Midbrain (tissue), 1 donor: ENCODE measurements at regions not wholly inside any gene's neighbourhood (a gene's known extent, or its start where the extent isn't known, plus 50 kb on each side); places are given as distances from the start of the nearest gene placed in this dataset.
"Not testable (repeated sequence)": the region's sequence is repeated elsewhere in the genome, so short reads cannot be mapped to it uniquely, and the experiment has no call there.

Experiments
- DNase-seq: peaks from one replicate; lab custom pipeline; 2025; lab: John Stamatoyannopoulos, UW

DNA sequence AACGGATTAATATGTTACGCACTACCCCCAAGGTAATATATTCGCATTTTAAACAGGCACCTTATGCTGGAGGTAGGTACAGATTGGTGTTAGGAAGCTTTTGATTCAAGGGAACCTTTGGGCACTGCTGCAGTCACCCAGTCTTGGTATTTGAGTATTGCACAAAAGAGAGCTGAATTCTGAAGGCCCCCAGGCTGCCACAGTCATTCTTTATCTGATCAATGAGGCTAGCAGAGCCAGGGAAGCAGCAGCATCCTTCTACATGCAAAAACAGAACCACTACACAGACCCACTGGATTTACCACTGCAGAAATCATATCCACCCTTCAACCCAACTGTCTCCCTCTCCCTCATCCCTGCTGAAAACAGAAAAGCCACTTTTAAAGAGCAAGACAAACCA lies 121.2 kb upstream of the GRIN3A start:
- DNase-seq, result no peak

DNA sequence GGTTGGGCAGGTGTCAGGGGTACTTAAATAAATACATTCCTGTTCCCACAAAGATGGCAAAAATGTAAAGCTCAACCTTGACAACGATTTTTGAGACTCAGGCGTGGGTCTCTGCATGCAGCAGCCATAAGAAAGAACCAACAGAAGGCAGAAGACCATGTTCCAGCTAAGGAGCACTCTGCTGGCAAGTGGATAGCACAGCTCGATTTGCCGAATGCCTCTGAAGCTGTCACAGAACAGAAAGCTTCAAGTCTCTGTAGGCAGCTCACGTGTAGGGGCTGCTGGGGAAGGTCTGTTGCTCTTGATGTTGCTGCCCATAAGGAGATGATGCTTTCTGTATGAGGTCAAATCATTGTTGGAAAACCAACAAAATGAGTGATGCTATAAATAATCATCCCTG lies 119.6 kb upstream of the GRIN3A start:
- no peak for DNase-seq

DNA sequence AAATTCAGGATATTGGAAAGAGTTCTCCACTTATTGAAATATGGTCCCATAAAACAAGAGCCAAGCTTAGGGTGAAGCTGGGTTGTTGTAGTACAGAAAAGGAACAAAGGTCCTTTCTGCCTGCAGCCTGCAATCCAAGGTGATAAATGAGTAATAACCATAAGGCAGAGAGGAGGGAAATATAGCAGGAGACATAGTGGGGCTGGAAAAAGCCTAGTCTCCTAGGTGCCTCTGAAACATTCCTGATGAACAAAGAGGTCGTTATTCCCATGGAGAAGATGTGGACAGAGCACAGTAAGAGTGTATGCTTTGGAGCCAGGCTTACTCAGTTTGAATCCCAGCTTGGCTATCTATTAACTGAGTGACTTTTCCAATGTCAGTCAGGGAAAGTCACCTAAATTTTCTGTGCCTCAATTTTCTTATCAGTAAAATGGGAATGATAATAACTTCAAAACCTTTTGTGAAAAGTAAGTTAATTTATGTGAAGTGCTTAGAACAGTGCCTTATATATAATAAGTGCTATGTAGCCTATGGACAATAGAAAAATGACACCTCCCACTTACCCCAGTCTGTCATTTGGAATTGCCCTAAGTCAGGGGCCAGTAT lies 110.8 kb upstream of the GRIN3A start:
- DNase-seq, result no peak

DNA sequence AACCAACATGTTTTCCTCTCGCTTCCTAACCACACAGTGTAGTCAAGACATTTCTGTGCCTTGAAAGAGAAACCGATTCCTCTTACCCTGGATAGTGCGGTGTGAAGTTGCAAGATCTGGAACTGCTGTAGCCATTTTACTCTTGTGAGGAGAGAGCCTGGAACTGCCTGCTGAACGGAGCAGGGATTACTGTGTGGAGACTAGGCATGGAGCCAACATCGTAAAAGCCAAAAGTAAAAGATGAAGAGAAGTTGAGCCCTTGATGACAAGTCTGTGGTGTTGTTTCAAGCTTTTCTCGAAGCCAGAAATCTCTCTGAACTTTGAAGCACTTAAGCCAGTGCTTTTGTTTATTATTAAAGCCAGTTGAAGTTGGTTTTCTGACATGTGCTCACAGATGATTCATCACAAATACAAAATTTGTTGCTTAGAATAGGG lies 110.1 kb upstream of the GRIN3A start:
- DNase-seq, result no peak

DNA sequence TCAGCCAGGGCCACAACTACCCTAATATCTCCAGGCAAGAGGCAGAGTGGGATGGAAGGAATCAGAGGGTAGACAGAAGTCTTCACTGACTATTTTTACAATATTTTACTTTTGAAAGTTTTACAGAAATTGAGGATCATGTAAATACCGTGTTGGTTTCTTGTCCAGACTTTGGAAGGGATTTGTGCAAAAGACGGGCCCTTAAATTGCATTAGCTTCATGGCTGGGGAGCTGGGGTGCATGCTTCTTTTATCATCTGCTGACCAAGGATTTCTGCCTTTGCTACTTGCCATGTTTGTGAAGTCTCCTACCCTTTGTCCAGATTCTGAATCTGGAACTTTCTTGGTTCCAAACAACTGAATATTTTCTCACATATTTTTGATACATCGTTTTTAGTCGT lies 107.7 kb upstream of the GRIN3A start:
- no peak for DNase-seq

DNA sequence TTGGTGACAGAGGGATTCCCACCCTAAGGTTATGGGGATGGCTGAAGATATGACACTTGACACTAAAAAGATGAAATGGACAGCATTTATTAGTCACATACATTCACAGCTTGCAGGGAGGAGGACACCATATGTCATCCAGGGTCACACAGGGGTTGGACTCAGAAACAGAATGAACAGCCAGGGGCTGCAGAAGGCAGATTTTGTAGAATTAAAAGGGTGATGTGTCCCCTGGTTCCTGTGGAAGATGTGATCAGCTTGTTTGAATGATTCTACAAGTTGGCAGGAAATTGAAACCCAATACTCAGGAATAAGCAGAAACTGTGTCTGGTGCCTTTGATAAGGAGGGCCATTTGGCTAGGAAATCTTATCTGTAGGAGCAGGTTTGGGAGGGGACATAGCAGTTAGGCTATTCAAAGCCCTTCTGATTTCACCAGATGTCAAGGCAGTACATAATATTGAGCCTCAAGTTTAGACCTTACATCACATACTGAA lies 102.3 kb upstream of the GRIN3A start:
- no peak for DNase-seq

DNA sequence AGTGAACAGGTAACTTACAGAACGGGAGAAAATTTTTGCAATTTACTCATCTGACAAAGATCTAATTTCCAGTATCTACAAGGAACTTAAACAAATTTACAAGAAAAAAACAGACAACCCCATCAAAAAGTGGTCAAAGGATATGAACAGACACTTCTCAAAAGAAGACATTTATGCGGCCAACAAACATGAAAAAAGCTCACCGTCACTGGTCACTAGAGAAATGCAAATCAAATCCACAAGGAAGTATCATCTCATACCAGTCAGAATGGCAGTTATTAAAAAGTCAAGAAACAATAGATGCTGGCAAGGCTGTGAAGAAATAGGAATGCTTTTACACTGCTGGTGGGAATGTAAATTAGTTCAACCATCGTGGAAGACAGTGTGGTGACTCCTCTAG lies 100.5 kb upstream of the GRIN3A start:
- DNase-seq, result not testable (repeated sequence)

DNA sequence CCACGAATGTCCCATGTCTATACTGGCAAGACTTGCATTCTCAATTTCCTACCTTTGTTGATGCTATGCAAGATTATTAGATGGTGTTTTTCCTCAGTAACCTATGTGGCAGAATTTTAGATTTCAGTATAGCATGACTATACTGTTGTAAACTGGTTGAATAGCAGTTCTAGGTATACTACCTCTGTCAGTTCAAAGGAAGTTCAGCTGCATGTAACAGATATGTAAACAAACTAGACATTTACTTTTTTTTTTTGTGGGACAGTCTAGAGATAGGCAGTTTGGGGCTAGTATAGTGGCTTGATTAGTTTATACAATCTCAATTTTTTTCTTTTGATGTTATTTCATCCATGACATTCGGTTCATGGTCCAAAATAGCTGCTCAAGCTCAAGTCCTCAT lies 97.6 kb upstream of the GRIN3A start:
- no peak for DNase-seq

DNA sequence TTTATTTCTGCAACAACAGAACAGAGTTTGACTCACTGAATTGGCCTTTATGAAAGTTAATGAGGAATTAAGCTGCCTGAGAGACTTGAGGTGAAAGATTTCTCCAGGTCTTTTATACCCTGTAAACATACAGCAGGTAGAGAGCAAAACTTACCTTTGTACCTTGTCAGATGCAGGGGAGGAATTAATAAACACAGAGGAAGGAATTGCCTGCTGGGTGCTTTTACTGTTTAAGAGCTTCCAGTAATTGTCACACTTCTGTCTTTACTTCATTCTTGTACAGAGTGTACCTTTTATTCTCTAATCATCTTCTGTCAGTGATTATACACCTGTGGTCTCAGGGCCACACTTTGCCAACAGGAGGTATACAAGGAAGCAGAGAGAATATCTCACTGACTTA lies 94.0 kb upstream of the GRIN3A start:
- DNase-seq, result no peak

DNA sequence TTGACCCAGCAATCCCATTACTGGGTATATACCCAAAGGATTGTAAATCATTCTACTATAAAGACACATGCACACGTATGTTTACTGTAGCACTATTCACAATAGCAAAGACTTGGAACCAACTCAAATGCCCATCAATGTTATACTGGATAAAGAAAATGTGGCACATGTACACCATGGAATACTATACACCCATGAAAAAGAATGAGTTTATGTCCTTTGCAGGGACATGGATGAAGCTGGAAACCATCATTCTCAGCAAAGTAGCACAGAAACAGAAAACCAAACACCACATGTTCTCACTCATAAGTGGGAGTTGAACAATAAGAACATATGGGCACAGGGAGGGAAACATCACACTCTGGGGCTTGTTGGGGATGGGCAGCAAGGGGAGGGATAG lies 83.0 kb upstream of the GRIN3A start:
- not testable (repeated sequence) for DNase-seq

DNA sequence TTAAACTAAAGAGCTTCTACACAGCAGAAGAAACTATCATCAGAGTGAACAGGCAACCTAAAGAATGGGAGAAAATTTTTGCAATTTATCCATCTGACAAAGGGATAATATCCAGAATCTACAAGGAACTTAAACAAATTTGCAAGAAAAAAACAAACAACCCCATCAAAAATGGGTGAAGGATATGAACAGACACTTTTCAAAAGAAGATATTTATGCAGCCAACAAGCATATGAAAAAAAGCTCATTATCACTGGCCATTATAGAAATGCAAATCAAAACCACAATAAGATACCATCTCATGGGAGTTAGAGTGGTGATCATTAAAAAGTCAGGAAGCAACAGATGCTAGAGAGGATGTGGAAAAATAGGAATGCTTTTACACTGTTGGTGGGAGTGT lies 82.5 kb upstream of the GRIN3A start:
- not testable (repeated sequence) for DNase-seq

DNA sequence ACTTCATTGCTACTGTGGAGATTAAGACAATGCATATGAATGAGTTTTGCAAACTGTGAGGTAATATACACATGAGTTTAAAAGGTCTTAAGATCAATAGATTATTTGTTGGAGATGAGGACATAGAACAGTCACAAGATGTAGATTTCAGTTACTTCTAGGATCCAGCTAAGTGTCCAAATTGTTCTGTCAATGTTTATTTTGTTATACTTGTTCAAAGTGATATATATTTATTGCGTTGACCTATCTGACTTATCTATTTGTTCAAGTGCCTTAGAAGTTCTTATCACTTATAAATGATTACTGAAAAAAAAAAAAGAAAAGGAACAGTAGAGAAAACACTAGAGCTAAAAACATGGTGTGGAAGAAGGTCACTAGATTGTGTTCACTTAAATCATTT lies 75.6 kb upstream of the GRIN3A start:
- DNase-seq, result no peak

DNA sequence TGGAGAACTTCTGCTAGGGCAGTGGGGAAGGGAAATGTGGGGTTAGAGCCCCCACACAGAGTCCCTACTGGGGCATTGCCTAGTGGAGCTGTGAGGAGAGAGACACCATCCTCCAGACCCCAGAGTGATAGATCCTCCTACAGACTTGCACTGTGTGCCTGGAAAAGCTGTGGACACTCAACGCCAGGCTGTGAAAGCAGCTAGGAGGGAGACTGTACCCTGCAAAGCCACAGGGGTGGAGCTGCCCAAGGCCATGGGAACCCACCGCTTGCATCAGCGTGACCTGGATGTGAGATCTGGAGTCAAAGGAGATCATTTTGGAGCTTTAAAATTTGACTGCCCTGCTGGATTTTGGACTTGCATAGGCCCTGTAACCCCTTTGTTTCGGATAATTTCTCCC lies 69.4 kb upstream of the GRIN3A start:
- DNase-seq, result not testable (repeated sequence)

DNA sequence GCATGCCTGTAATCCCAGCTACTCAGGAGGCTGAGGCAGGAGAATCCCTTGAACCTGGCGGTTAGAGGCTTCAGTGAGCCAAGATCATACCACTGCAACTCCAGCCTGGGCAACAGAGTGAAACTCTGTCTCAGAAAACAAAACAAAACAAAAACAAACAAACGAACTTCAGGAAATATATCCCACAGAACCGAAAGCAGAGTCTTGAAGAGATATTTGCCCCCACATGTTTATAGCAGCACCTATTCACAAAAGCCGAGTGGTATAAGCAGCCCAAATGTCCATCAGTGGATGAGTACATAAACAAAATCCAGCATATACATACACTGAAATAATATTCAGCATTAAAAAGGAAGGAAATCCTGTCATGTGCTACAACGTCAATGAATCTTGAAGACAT lies 57.6 kb upstream of the GRIN3A start:
- DNase-seq, result no peak

DNA sequence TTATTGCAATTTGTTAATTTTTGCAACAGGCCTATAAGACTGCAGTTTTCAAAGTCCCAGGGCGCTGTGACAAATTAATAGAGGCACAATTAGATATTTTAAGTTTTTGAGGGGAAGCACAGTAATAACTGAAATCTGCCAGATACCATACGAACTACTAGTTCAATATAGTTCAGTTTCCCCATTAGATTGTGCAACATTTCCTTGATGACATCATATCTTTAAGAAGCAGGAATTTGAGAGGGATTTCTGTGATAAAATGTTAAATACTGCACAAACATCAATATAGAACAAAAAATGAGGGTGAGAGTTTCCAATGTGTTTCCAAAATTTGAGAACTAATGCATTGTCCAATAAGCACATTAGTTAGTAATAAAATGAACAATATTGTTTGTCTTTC lies 56.7 kb upstream of the GRIN3A start:
- DNase-seq, result no peak

DNA sequence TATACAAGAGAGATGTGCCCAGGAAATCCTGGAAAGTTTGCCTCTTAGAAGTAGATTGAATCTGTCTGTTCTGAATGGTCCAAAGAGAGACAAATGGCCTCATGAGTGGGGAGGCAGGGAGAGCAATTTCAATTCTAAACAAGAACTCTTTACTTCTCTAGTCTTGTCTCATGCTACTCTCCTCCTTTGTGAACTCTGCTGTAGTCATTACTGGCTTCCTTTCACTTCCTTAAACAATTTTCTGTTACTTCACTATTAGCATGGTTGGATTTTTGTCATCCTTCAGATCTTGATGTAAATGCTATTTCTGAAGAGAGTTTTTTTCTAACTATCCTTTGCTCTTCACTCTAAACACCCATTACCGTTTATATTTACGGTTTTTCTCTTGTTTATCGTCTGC lies 54.0 kb upstream of the GRIN3A start:
- no peak for DNase-seq

DNA sequence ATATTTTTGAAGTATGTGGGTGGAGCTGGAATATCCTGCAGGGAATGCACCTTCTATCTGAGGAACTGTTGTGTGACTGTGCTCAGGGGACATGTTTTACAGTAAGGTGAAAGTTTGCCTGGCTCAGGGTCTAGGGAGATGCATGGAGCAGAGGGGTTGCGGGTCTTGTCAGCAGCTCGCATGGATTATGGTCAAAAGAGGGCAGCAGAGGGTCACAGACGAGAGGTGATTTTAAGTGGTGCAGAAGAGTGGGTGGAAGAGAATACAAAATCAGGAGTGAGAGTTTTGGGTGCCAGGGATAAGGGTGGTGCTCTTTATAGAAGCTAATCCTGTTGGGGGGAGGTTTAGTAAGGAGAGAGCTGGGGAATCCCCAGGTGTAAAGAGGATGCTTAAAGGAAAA lies 53.5 kb upstream of the GRIN3A start:
- peak; percentile 13 for DNase-seq

DNA sequence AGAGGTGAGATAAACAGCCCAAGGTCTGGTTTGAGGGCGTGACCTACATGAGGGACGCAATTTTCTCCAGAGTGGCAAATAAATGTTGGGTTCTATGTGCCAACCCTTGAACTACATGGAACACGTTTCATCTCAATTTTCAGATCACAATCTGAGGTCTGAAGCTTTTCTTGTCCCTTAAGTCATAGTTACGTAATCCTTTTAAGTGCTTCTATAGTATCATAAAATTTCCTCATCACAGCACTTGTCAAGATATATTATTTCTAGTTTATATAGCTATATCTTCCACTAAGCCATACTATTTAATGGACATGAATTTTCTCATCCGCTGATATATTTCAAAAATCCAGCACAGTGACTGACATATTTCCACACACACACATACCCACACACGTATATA lies 53.1 kb upstream of the GRIN3A start:
- no peak for DNase-seq
